NOMO-1 treated with dmso at 0.1 percent for 144 hours (cell line): ENCODE measurements at regions not wholly inside any gene's neighbourhood (a gene's known extent, or its start where the extent isn't known, plus 50 kb on each side); places are given as distances from the start of the nearest gene placed in this dataset.

Experiments used
- DNase-seq: peaks from one replicate; lab custom pipeline; 2025; ENCODE audit not compliant: unreplicated experiment; lab: John Stamatoyannopoulos, UW

- DNase-seq: no peak
These were observed 219.6 kb upstream of the RGPD4 start for GRCh38 chr2:107607054-107607453.

- no peak for DNase-seq
These were observed 219.2 kb upstream of the RGPD4 start for GRCh38 chr2:107607473-107607872.

GRCh38 chr2:107615039-107615438 lies 211.7 kb upstream of the RGPD4 start:
- DNase-seq: no peak

GRCh38 chr2:107618769-107619168 lies 207.9 kb upstream of the RGPD4 start:
- DNase-seq: no peak

GRCh38 chr2:107621186-107622165 lies 205.2 kb upstream of the RGPD4 start:
- DNase-seq: no peak

- DNase-seq: no peak
These were observed 203.9 kb upstream of the RGPD4 start for GRCh38 chr2:107622741-107623310.

- DNase-seq: no peak
These were observed 200.7 kb upstream of the RGPD4 start for GRCh38 chr2:107625982-107626381.

- DNase-seq: no peak
These were observed 199.5 kb upstream of the RGPD4 start for GRCh38 chr2:107627164-107627563.

- no peak for DNase-seq
These were observed 198.8 kb upstream of the RGPD4 start for GRCh38 chr2:107627926-107628325.

- no peak for DNase-seq
These were observed 193.0 kb upstream of the RGPD4 start for GRCh38 chr2:107633580-107634147.

- no peak for DNase-seq
These were observed 192.5 kb upstream of the RGPD4 start for GRCh38 chr2:107634172-107634571.

GRCh38 chr2:107635883-107636282 lies 190.8 kb upstream of the RGPD4 start:
- no peak for DNase-seq

GRCh38 chr2:107645586-107645985 lies 181.1 kb upstream of the RGPD4 start:
- no peak for DNase-seq

GRCh38 chr2:107648781-107649404 lies 177.8 kb upstream of the RGPD4 start:
- no peak for DNase-seq

GRCh38 chr2:107657049-107657448 lies 169.6 kb upstream of the RGPD4 start:
- no peak for DNase-seq

- DNase-seq: no peak
These were observed 163.1 kb upstream of the RGPD4 start for GRCh38 chr2:107663632-107664031.

GRCh38 chr2:107669335-107669734 lies 157.4 kb upstream of the RGPD4 start:
- DNase-seq: no peak

- DNase-seq: no peak
These were observed 144.8 kb upstream of the RGPD4 start for GRCh38 chr2:107681936-107682335.

GRCh38 chr2:107684421-107684820 lies 142.3 kb upstream of the RGPD4 start:
- no peak for DNase-seq

- DNase-seq: no peak
These were observed 141.2 kb upstream of the RGPD4 start for GRCh38 chr2:107685421-107685986.

- no peak for DNase-seq
These were observed 139.6 kb upstream of the RGPD4 start for GRCh38 chr2:107687073-107687472.
